HCT116 (cell line): ENCODE measurements at regions not wholly inside any gene's neighbourhood (a gene's known extent, or its start where the extent isn't known, plus 50 kb on each side); places are given as distances from the start of the nearest gene placed in this dataset.

Experiments
- ATAC-seq: fragments of 200-7000 bp; cut with Tn5 transposase; 2 replicates; pipeline ENCODE4 v1.9.1; 2020; ENCODE audit warnings: mild to moderate bottlenecking, moderate library complexity
- BruUV-seq: library from RNA; stranded (reverse); fragments of 400-500 nt; replicated peaks from 2 replicates; lab custom pipeline; 2021; lab: Mats Ljungman, UMichigan
- CTCF ChIA-PET: fragments of 300-600 bp; sonication (Branson Sonifier 250); formaldehyde crosslinking; loops from one replicate; lab custom pipeline; 2021; ENCODE audit warnings: antibody characterized with exemption; lab: Charles Lee
- POLR2A ChIA-PET: fragments of 300-600, 350-600 bp; sonication (Branson Sonifier 250); formaldehyde crosslinking; loops from one replicate; lab custom pipeline; 2021; ENCODE audit warnings: antibody characterized with exemption; lab: Charles Lee
- RAD21 ChIA-PET, 2 experiments: fragments of 300-600 bp; sonication (Branson Sonifier 250); formaldehyde crosslinking; loops; one replicate each; lab custom pipeline; 2023; ENCODE audit warnings: low total read pairs in 2 of 2; ENCODE audit not compliant: uncharacterized antibody in 2 of 2, unreplicated experiment in 2 of 2, low non-redundant PET in 1 of 2; lab: Charles Lee
- DNase-seq: peaks from one replicate; pipeline ENCODE4 v3.0.0-alpha.2; 2010; ENCODE audit warnings: low read depth, low spot score
- H2AFZ ChIP-seq: fragments of 200-600 bp; shearing (Covaris generic), sonication (generic); 2 replicates; pipeline ENCODE4 v1.6.1; 2017; ENCODE audit warnings: low read depth, mixed run types, mixed read lengths, antibody characterized with exemption, low read length; ENCODE audit not compliant: poor library complexity, severe bottlenecking
- H3K27ac ChIP-seq: 2 replicates; pipeline ENCODE4 v1.5.1; 2012; ENCODE audit warnings: low read depth, low read length
- H3K27me3 ChIP-seq: fragments of 200-600 bp; sonication (generic); 2 replicates; pipeline ENCODE4 v1.6.1; 2016; ENCODE audit warnings: mixed run types, low read length, mixed read lengths; ENCODE audit not compliant: insufficient read depth
- H3K36me3 ChIP-seq, 2 experiments: fragments of 200-500 bp in 1 of 2; fragments of 200-600 bp in 1 of 2; sonication (Bioruptor generic) in 1 of 2; sonication (generic) in 1 of 2; 2 replicates each; pipeline versions ENCODE4 v1.5.1 to v1.6.1; 2014 to 2016; ENCODE audit warnings: low read length in 2 of 2, inconsistent platforms in 1 of 2, mixed read lengths in 1 of 2, mixed run types in 1 of 2; ENCODE audit not compliant: insufficient read depth in 2 of 2, control insufficient read depth in 1 of 2
- H3K4me1 ChIP-seq, 2 experiments: fragments of 200-600 bp in 1 of 2; sonication (generic) in 1 of 2; 2 replicates each; pipeline versions ENCODE4 v1.5.1 to v1.6.1; 2012 to 2017; ENCODE audit warnings: low read length in 2 of 2, inconsistent platforms in 1 of 2, mild to moderate bottlenecking in 1 of 2, mixed read lengths in 1 of 2, mixed run types in 1 of 2, moderate library complexity in 1 of 2; ENCODE audit not compliant: insufficient read depth in 2 of 2, control insufficient read depth in 1 of 2
- H3K4me2 ChIP-seq: fragments of 200-600 bp; sonication (generic); 2 replicates; pipeline ENCODE4 v1.6.1; 2017; ENCODE audit warnings: mixed run types, low read length, mixed read lengths
- H3K4me3 ChIP-seq, 2 experiments: fragments of 200-600 bp in 1 of 2; sonication (generic) in 1 of 2; replicated peaks in 1 of 2; 2 replicates each; pipeline ENCODE4 v1.5.1; 2011 to 2016; ENCODE audit warnings: low read length in 2 of 2, control low read depth in 1 of 2, low read depth in 1 of 2, mild to moderate bottlenecking in 1 of 2, mixed read lengths in 1 of 2, mixed run types in 1 of 2
- H3K79me2 ChIP-seq: fragments of 200-600 bp; sonication (generic); 2 replicates; pipeline ENCODE4 v1.6.1; 2017; ENCODE audit warnings: mild to moderate bottlenecking, mixed run types, low read length, moderate library complexity, mixed read lengths; ENCODE audit not compliant: insufficient read depth
- H3K9ac ChIP-seq: fragments of 200-600 bp; sonication (generic); 2 replicates; pipeline ENCODE4 v1.6.1; 2016; ENCODE audit warnings: low read length, mixed read lengths
- H3K9me2 ChIP-seq: fragments of 200-600 bp; sonication (generic), shearing (Covaris generic); 2 replicates; pipeline ENCODE4 v1.6.1; 2017; ENCODE audit warnings: mixed run types, mild to moderate bottlenecking, moderate library complexity; ENCODE audit not compliant: insufficient read depth
- H3K9me3 ChIP-seq, 2 experiments: fragments of 200-500 bp in 1 of 2; fragments of 200-600 bp in 1 of 2; sonication (Bioruptor generic) in 1 of 2; sonication (generic) in 1 of 2; 2 replicates each; pipeline ENCODE4 v1.6.1; 2014 to 2017; ENCODE audit warnings: low read length in 2 of 2, mixed read lengths in 2 of 2, inconsistent platforms in 1 of 2, low read depth in 1 of 2, mild to moderate bottlenecking in 1 of 2, mixed run types in 1 of 2, moderate library complexity in 1 of 2; ENCODE audit not compliant: control insufficient read depth in 1 of 2, insufficient read depth in 1 of 2
- H4K20me1 ChIP-seq: fragments of 200-600 bp; sonication (generic), shearing (Covaris generic); 2 replicates; pipeline ENCODE4 v1.6.1; 2017; ENCODE audit warnings: mixed run types, mild to moderate bottlenecking, moderate library complexity; ENCODE audit not compliant: insufficient read depth
- ATF3 ChIP-seq: IDR thresholded peaks from 2 replicates; pipeline ENCODE4 v1.6.1; 2012
- CBX3 ChIP-seq: IDR thresholded peaks from 2 replicates; pipeline ENCODE4 v1.6.1; 2012; ENCODE audit warnings: low read depth
- EGR1 ChIP-seq: IDR thresholded peaks from 2 replicates; pipeline ENCODE4 v1.6.1; 2012; ENCODE audit warnings: low read depth
- ELF1 ChIP-seq: IDR thresholded peaks from 2 replicates; pipeline ENCODE4 v1.6.1; 2012; ENCODE audit warnings: low read depth, borderline replicate concordance
- EZH2 ChIP-seq: fragments of 200-600 bp; sonication (generic); IDR thresholded peaks from 2 replicates; pipeline ENCODE4 v1.6.1; 2017; ENCODE audit warnings: antibody characterized with exemption, mixed run types
- FOSL1 ChIP-seq: IDR thresholded peaks from 2 replicates; pipeline ENCODE4 v1.6.1; 2012; ENCODE audit warnings: low read depth
- MAX ChIP-seq: IDR thresholded peaks from 2 replicates; pipeline ENCODE4 v1.6.1; 2012
- RAD21 ChIP-seq: IDR thresholded peaks from 2 replicates; pipeline ENCODE4 v1.6.1; 2012; ENCODE audit warnings: low read depth, mild to moderate bottlenecking
- SIN3A ChIP-seq: IDR thresholded peaks from 2 replicates; pipeline ENCODE4 v1.6.1; 2012; ENCODE audit warnings: low read depth
- SP1 ChIP-seq: IDR thresholded peaks from 2 replicates; pipeline ENCODE4 v1.6.1; 2012; ENCODE audit warnings: low read depth
- TCF7L2 ChIP-seq: IDR thresholded peaks from 2 replicates; pipeline ENCODE4 v1.7.0; 2011; ENCODE audit warnings: borderline replicate concordance, inconsistent platforms; ENCODE audit not compliant: insufficient read depth, insufficient read length; ENCODE audit errors: extremely low read depth
- ZNF274 ChIP-seq: fragments of 200-500 bp; sonication (Bioruptor generic); IDR thresholded peaks from 2 replicates; pipeline ENCODE4 v1.6.1; 2014; ENCODE audit warnings: mild to moderate bottlenecking, low read depth, low read length, inconsistent platforms
- intact Hi-C: fragments of 100-400 bp; cut with micrococcal nuclease; formaldehyde crosslinking; loops from 2 replicates; pipeline ENCODE4 v1.10.0; 2022
- TF ChIP-seq, protein P1 (sequence below): IDR thresholded peaks from 2 replicates; pipeline ENCODE4 v1.6.1; 2012; ENCODE audit warnings: low read depth
- TF ChIP-seq, protein P2 (sequence below): IDR thresholded peaks from 2 replicates; pipeline ENCODE4 v1.6.1; 2011; ENCODE audit warnings: mild to moderate bottlenecking, low read length, moderate library complexity; ENCODE audit not compliant: insufficient replicate concordance; ENCODE audit errors: extremely low read depth
- TF ChIP-seq, protein P3 (sequence below), 3 experiments: fragments of 200-600 bp in 1 of 3; sonication (generic) in 1 of 3; IDR thresholded peaks in 2 of 3; conservative IDR thresholded peaks in 1 of 3; 2 replicates each; pipeline ENCODE4 v1.5.1; 2012 to 2017; ENCODE audit warnings: low read depth in 2 of 3, low read length in 2 of 3, antibody characterized with exemption in 1 of 3, borderline replicate concordance in 1 of 3, control low read depth in 1 of 3, mild to moderate bottlenecking in 1 of 3, mixed read lengths in 1 of 3, mixed run types in 1 of 3, moderate library complexity in 1 of 3; ENCODE audit not compliant: insufficient read depth in 1 of 3

GRCh38 chr11:76280151-76280881 lies 74.0 kb upstream of the WNT11 start:
- DNase-seq (no peak), ATAC-seq (no peak)
- BruUV-seq = no TSS peak
- Histone ChIP-seq H3K79me2 (no peaks in the 10 kb centered on the region), H3K9ac (no peak overlapping the region), H3K9me2 (no peaks in the 10 kb centered on the region), H3K27ac (no peak overlapping the region), H4K20me1 (no peaks in the 10 kb centered on the region), H3K36me3 (no peaks in the 10 kb centered on the region), H3K9me3 (no peaks in the 10 kb centered on the region), H3K4me2 (no peak overlapping the region), H3K27me3 (no peaks in the 10 kb centered on the region), H3K4me1 (no peaks in the 10 kb centered on the region), H3K4me3 (no peak overlapping the region), H2AFZ (no peak overlapping the region)
- ChIA-PET POLR2A (no interaction called here), RAD21 (no interaction called here), CTCF (no interaction called here)
- no peak for TF ChIP-seq EGR1
- no peak for TF ChIP-seq TCF7L2
- TF ChIP-seq ZNF274 = no peak
- no peak for TF ChIP-seq RAD21
- TF ChIP-seq, protein P1, sequence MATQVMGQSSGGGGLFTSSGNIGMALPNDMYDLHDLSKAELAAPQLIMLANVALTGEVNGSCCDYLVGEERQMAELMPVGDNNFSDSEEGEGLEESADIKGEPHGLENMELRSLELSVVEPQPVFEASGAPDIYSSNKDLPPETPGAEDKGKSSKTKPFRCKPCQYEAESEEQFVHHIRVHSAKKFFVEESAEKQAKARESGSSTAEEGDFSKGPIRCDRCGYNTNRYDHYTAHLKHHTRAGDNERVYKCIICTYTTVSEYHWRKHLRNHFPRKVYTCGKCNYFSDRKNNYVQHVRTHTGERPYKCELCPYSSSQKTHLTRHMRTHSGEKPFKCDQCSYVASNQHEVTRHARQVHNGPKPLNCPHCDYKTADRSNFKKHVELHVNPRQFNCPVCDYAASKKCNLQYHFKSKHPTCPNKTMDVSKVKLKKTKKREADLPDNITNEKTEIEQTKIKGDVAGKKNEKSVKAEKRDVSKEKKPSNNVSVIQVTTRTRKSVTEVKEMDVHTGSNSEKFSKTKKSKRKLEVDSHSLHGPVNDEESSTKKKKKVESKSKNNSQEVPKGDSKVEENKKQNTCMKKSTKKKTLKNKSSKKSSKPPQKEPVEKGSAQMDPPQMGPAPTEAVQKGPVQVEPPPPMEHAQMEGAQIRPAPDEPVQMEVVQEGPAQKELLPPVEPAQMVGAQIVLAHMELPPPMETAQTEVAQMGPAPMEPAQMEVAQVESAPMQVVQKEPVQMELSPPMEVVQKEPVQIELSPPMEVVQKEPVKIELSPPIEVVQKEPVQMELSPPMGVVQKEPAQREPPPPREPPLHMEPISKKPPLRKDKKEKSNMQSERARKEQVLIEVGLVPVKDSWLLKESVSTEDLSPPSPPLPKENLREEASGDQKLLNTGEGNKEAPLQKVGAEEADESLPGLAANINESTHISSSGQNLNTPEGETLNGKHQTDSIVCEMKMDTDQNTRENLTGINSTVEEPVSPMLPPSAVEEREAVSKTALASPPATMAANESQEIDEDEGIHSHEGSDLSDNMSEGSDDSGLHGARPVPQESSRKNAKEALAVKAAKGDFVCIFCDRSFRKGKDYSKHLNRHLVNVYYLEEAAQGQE = no peak
- TF ChIP-seq SP1 = no peak
- no peak for TF ChIP-seq MAX
- TF ChIP-seq, protein P2, sequence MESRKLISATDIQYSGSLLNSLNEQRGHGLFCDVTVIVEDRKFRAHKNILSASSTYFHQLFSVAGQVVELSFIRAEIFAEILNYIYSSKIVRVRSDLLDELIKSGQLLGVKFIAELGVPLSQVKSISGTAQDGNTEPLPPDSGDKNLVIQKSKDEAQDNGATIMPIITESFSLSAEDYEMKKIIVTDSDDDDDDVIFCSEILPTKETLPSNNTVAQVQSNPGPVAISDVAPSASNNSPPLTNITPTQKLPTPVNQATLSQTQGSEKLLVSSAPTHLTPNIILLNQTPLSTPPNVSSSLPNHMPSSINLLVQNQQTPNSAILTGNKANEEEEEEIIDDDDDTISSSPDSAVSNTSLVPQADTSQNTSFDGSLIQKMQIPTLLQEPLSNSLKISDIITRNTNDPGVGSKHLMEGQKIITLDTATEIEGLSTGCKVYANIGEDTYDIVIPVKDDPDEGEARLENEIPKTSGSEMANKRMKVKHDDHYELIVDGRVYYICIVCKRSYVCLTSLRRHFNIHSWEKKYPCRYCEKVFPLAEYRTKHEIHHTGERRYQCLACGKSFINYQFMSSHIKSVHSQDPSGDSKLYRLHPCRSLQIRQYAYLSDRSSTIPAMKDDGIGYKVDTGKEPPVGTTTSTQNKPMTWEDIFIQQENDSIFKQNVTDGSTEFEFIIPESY = no peak
- TF ChIP-seq FOSL1 = no peak
- TF ChIP-seq, protein P3, sequence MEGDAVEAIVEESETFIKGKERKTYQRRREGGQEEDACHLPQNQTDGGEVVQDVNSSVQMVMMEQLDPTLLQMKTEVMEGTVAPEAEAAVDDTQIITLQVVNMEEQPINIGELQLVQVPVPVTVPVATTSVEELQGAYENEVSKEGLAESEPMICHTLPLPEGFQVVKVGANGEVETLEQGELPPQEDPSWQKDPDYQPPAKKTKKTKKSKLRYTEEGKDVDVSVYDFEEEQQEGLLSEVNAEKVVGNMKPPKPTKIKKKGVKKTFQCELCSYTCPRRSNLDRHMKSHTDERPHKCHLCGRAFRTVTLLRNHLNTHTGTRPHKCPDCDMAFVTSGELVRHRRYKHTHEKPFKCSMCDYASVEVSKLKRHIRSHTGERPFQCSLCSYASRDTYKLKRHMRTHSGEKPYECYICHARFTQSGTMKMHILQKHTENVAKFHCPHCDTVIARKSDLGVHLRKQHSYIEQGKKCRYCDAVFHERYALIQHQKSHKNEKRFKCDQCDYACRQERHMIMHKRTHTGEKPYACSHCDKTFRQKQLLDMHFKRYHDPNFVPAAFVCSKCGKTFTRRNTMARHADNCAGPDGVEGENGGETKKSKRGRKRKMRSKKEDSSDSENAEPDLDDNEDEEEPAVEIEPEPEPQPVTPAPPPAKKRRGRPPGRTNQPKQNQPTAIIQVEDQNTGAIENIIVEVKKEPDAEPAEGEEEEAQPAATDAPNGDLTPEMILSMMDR (IDR thresholded peaks at IDR 0.05 in 2 of 3, conservative IDR thresholded peaks at IDR 0.05 in 1 of 3; ENCODE audit: borderline replicate concordance in 1 of 3, insufficient read depth in 1 of 3, low read depth in 2 of 3, low read length in 2 of 3) = no peak
- no peak for TF ChIP-seq ELF1
- no peak for TF ChIP-seq EZH2
- no peak for TF ChIP-seq SIN3A
- TF ChIP-seq ATF3 = no peak
- no peak for TF ChIP-seq CBX3
- intact Hi-C loops = no loop called here
